ENCODE measurements at regions not wholly inside any gene's neighbourhood (a gene's known extent, or its start where the extent isn't known, plus 50 kb on each side); places are given as distances from the start of the nearest gene placed in this dataset.

- TF ChIP-seq YY1 (IDR thresholded peaks at IDR 0.05; ENCODE audit: insufficient read depth, insufficient read length) (no peak), ZNF274 (IDR thresholded peaks at IDR 0.05; ENCODE audit: low read depth, low read length) (no peak)
Measured at GRCh38 chr13:97843189-97843588, 110.3 kb upstream of the IPO5 start.

Data from NT2/D1 (cell line).